ENCODE measurements at regions not wholly inside any gene's neighbourhood (a gene's known extent, or its start where the extent isn't known, plus 50 kb on each side); places are given as distances from the start of the nearest gene placed in this dataset.

DNA sequence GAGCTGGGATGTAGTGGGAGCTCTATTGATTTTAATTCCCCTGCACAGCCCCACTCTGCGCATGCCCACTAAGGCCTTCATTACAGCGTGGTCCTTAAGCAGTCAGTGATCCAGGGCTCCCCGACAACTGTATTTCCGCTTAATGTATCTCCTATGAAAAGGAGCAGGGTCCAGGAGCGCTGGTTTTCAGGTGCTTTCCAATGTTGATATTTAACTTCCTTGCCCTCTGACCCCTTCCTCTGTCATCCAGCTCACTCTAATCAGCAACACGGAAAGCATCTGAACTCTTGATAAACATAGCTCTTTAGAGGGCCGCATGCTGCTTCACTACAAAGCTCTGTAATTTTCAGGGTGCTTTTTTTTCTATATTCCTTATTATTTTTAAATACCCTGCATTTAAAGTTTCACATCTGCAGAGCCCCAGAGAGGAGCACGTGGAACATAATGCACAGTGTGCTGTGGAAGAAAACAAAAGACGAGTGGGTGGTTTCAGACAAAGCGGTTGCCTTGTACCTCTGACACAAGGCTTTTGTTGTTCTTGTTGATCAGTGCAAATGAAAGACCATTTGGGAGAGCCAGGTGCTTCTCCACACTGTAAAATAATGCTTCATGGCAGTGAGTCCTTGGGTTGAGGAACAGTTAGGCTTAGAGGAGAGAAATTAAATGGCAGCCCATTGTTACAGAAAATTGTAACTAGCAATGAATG, 465.9 kb upstream of the CELF2 start:
- H3K27ac ChIP-seq, result no peak overlapping the region
- 48 to 49% methylated on average over 10 of the region's 10 CpGs for WGBS, 2 donors
- no peaks in the 10 kb centered on the region for H3K27me3 ChIP-seq
- no peak overlapping the region for H3K4me3 ChIP-seq (replicated peaks in 1 of 3)
- intact Hi-C loops (cut with DNase I), result no loop called here
- no peaks in the 10 kb centered on the region for H3K9me3 ChIP-seq
- no peaks in the 10 kb centered on the region for H3K36me3 ChIP-seq
- H3K4me1 ChIP-seq, result no peaks in the 10 kb centered on the region
- TF ChIP-seq, protein P1, sequence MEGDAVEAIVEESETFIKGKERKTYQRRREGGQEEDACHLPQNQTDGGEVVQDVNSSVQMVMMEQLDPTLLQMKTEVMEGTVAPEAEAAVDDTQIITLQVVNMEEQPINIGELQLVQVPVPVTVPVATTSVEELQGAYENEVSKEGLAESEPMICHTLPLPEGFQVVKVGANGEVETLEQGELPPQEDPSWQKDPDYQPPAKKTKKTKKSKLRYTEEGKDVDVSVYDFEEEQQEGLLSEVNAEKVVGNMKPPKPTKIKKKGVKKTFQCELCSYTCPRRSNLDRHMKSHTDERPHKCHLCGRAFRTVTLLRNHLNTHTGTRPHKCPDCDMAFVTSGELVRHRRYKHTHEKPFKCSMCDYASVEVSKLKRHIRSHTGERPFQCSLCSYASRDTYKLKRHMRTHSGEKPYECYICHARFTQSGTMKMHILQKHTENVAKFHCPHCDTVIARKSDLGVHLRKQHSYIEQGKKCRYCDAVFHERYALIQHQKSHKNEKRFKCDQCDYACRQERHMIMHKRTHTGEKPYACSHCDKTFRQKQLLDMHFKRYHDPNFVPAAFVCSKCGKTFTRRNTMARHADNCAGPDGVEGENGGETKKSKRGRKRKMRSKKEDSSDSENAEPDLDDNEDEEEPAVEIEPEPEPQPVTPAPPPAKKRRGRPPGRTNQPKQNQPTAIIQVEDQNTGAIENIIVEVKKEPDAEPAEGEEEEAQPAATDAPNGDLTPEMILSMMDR (IDR thresholded peaks at IDR 0.05), result no peak
- TF ChIP-seq POLR2A (IDR thresholded peaks at IDR 0.05), result no peak
- DNase-seq, result peak; percentile 10 to 14

GRCh38 chr10:10552948-10553347, 464.7 kb upstream of the CELF2 start:
- no peak overlapping the region for H3K27ac ChIP-seq
- no peaks in the 10 kb centered on the region for H3K9me3 ChIP-seq
- no peak for TF ChIP-seq POLR2A (IDR thresholded peaks at IDR 0.05)
- TF ChIP-seq, protein P1 (IDR thresholded peaks at IDR 0.05), result no peak
- H3K4me1 ChIP-seq, result no peaks in the 10 kb centered on the region
- DNase-seq, result no peak
- H3K4me3 ChIP-seq (replicated peaks in 1 of 3), result no peak overlapping the region
- 81 to 88% methylated on average over 3 of the region's 3 CpGs for WGBS, 2 donors
- intact Hi-C loops (cut with DNase I), result no loop called here
- no peaks in the 10 kb centered on the region for H3K27me3 ChIP-seq
- no peaks in the 10 kb centered on the region for H3K36me3 ChIP-seq

GRCh38 chr10:10564081-10564794, 453.4 kb upstream of the CELF2 start:
- H3K27me3 ChIP-seq, result no peaks in the 10 kb centered on the region

GRCh38 chr10:10576937-10577336, 440.7 kb upstream of the CELF2 start:
- H3K36me3 ChIP-seq, result no peaks in the 10 kb centered on the region
- WGBS, 2 donors, result 88 to 98% methylated on average over 1 of the region's 1 CpG
- TF ChIP-seq, protein P1 (IDR thresholded peaks at IDR 0.05), result no peak
- no peak for TF ChIP-seq POLR2A (IDR thresholded peaks at IDR 0.05)
- H3K4me3 ChIP-seq (replicated peaks in 1 of 3), result no peak overlapping the region
- no peaks in the 10 kb centered on the region for H3K27me3 ChIP-seq
- H3K27ac ChIP-seq, result no peak overlapping the region
- DNase-seq, result no peak
- H3K4me1 ChIP-seq, result no peaks in the 10 kb centered on the region
- intact Hi-C loops (cut with DNase I), result no loop called here
- H3K9me3 ChIP-seq, result no peaks in the 10 kb centered on the region

More at GRCh38 chr10:10564081-10564794, 453.4 kb upstream of the CELF2 start:
- WGBS, 2 donors, result 71 to 73% methylated on average over 10 of the region's 10 CpGs
- intact Hi-C loops (cut with DNase I), result no loop called here
- no peak for TF ChIP-seq POLR2A (IDR thresholded peaks at IDR 0.05)
- TF ChIP-seq, protein P1 (IDR thresholded peaks at IDR 0.05), result no peak
- Histone ChIP-seq H3K27ac (no peak overlapping the region), H3K4me1 (no peaks in the 10 kb centered on the region), H3K36me3 (no peaks in the 10 kb centered on the region), H3K9me3 (no peaks in the 10 kb centered on the region), H3K4me3 (replicated peaks in 1 of 3) (no peak overlapping the region)
- no peak for DNase-seq

- Histone ChIP-seq H3K9me3 (no peaks in the 10 kb centered on the region), H3K27ac (no peak overlapping the region), H3K4me3 (replicated peaks in 1 of 3) (no peak overlapping the region), H3K36me3 (no peaks in the 10 kb centered on the region), H3K4me1 (no peaks in the 10 kb centered on the region), H3K27me3 (no peaks in the 10 kb centered on the region)
- no peak for TF ChIP-seq POLR2A (IDR thresholded peaks at IDR 0.05)
- TF ChIP-seq, protein P1 (IDR thresholded peaks at IDR 0.05), result no peak
- no peak for DNase-seq
- 70 to 74% methylated on average over 1 of the region's 1 CpG for WGBS, 2 donors
- intact Hi-C loops (cut with DNase I), result no loop called here
Observed at GRCh38 chr10:10579709-10580108, 438.0 kb upstream of the CELF2 start.

Data from thyroid gland (tissue), 4 donors.